Right lung (tissue), 2 donors: ENCODE measurements at regions not wholly inside any gene's neighbourhood (a gene's known extent, or its start where the extent isn't known, plus 50 kb on each side); places are given as distances from the start of the nearest gene placed in this dataset.
"Not testable (repeated sequence)": the region's sequence is repeated elsewhere in the genome, so short reads cannot be mapped to it uniquely, and the experiment has no call there.

Source experiments
- DNase-seq, 2 donors: peaks; one replicate each; pipeline ENCODE4 v3.0.0-alpha.2; 2013

DNA sequence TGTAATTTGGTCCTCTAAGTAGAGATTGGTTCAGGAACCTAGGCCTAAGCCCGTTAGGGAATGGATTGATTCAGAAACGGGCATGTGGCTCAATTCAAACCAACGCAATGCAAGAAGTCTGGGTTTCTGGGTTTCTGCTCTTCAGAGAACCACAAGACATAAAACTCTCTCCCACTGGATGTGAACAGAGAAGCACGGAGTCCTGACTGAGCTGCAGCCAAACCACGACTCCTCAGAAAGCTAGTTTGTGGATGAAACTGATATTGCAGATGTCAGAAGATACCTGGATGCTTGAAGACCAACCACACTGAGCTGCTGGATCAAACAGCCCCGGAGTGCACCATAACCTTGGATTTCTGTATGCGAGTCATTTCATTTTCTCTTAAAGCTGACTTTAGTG, 50.0 kb downstream of the SOD2 start:
- DNase-seq: no peak

DNA sequence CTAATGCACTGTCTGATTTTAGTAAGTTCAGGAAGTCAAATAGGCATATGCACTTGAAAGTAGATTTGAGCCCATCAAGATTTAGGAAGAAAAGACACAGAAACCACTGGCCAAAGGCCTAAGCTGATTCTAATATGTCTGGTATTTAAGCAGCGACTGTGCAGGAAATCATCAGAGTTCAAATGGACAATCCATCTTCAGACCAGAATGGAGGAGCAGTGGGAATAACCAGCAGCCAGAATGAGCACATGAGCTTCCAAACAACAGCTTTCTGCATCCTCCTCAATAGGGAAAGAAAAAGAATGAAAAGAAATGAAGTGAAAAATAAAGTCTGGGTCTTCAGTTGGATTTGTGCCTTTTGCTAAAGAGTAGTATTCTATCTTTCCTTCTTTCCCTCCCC, 50.6 kb downstream of the SOD2 start:
- DNase-seq: no peak

DNA sequence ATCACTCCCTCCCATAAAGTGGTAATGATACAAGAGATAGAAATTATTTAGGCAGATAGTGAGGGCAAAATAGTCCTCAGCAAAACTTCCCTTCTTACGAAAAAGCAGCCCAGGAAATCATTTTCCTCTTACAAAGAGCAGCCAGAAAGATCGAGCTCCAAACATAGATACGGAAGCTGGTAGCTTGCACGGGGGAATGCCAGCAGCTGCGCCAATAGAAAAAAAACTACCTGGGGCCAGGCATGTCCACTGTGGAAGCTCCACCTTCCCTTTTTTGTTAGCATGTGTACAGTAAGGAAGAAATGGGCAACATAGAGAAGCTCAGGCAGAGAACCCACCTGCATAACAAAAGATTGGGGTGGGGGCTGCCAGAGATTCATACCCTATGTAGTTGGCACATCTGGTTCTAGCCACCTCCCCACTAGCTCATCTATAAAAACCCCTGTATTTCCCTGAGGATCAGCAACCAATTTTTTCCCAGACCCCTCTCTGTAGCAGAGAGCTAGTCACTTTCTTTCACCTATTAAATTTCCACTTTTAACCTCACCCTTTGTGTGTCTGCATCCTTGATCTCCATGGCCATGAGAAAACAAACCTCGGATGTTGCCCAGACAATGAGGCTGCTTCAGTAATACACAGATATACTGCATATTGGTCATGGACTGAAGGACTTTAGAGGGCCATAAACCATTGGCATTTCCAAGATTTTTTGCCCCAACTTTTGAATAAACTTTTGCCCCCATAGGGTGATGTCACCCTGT, 52.1 kb downstream of the SOD2 start:
- DNase-seq: no peak

DNA sequence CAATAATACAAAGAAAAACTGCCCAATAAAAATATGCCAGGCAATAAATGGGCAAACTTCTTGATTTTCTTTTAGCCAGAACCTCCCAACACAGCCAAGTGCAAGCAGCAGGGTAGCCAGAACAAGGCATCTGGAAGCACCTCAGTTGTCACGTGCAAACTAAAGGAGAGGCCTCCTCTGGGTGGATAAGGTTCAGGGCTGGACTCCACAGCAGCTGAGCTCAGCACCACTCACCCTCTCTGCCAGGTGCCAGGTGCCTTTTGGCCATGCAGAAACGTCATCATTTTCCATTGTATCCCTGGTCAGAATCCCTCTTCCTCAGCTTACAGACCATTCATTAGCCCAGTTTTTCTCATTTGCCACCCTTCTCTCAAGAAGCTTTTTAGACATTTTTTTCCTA, 52.7 kb downstream of the SOD2 start:
- DNase-seq: no peak

DNA sequence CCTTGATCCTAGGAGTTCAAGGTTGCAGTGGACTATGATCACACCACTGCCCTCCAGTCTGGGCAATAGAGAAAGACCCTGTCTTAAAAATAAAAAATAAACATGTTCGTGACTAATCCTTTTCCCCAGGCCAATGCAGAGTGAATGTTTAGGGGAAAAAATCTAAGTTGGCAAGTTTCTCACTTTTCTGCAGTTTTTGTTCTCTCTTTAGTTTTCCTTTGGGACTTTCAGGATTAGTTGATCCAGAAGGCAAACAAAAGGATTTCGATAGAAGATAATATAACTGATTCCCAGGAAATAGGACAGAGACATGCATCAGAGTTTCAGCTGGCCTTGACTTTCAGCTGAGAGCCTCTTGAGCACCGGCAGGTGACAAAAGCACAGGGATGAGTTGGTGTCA, 53.3 kb downstream of the SOD2 start:
- no peak for DNase-seq

DNA sequence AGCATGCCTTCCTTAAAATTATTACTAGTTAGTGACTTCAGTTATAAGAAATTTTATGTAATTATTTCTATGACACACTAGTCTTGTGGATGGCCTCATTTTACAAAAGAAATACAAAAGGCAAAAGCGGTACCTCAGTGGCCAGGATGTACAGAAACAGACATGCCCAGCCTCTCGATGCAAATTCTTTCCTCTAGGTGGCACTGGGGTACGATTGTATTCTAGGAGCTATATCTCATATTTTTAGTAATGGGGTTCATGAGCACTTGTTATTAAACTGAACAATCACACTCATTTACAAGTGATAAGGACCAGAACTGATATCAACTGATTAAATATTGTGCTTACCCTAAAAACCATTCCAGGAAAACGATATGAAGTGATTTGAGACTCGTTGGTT, 59.8 kb downstream of the SOD2 start:
- no peak for DNase-seq

DNA sequence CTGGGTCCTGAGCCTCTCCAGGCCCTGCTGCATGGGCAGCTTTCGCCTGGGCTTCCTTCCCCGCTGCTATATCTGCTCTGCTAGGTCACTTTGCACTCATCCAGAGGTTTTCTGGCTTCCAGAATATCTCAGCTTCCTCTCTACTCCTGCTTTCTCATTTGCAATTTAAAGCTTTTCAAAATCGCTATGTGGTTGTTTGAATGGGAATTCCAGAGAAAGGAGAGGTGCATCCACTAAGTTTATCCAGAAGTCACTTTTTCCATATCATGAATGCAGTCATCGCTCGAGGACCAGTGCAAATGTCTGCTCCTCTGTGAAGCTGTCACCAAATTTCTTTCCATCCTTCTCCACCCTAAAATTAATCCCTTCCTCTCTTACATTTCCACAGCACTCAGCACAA, 61.2 kb downstream of the SOD2 start:
- no peak for DNase-seq

DNA sequence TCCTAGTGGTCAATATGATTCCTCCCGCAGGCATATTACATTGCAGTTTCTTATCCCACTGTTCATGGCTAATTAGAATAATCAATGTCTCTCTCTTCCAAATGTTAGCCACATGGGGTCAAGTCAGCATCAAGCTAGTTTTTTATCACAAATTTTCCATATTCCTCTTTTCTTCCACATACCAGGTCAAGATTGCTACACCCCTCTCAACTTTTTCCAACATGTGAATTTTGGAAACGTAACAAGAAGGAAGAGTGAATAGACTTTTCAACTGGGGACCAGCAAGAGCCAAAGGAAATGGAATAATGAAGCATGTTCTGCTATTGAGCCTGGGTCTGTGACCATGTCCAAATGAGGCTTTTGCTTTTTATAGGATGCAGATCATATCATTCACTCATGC, 65.1 kb downstream of the SOD2 start:
- DNase-seq: no peak

DNA sequence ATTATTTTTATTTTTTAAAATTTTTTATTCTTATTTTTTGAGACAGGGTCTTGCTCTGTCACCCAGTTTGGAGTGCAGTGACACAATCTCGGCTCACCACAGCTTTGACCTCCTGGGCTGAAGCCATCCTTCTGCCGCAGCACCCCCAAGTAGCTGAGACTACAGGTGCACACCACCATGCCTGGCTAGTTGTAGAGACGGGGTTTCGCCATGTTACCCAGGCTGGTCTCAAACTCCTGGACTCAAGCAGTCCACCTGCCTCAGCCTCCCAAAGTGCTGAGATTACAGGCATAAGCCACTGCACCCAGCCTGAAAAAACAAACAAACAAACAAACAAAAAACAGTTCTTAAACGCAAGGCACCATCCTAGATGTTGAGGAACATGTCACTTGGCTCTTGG, 66.5 kb downstream of the SOD2 start:
- DNase-seq: not testable (repeated sequence)

DNA sequence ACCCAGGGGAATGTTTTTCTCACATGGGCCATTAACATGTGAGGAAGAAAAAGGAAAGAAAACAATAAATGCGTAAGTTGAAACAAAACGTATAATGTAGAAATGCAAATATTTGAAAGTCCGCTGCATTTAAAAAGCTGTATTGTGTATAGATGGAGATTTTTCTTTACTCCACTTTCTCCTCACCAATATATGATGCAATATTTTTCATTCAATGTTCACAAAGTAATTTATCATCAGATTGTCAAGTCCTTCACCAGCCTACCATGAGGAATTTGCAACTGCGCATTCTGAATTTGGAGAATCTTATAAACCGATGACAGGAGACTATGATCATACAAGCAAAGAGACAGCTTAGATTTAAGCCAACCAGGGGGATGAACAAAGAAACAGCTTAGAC, 69.9 kb downstream of the SOD2 start:
- DNase-seq: no peak

DNA sequence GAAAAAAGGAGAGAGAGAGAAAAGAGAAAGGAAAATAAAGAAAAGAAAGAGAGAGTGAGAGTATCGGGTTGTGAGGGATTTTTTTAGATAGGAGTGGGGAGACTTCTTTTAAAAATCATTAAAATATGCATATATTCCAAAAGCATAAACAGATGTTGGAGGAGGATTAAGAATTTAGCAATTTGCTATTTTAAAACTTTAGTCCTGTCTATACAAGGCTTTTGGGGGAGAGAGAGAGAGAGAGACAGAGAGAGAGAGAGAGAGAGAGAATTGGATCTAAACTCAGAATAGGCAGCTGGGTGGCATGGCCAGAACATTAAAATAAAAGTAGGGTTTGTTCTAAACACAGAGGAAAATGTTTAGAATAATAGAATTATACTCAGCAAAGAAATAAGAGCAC, 72.1 kb downstream of the SOD2 start:
- no peak for DNase-seq

DNA sequence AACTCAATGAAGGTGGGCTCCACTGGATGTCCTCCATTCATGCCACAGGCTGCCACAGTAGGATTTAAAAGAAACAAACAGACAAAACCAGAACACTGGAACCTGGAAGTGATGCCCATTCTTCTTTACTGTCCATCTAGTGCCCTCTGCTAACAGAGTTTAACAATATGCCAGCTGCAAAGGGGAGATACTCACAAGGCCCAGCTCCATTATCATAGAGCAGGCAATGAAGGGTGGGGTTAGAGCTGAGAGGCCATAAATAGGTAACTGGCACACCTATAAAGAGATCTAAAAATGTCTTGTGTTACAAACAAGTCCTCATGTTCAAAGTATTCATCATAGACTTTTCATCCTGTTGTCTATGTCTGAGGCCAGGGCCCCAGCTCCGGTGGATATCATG, 75.6 kb downstream of the SOD2 start:
- DNase-seq: no peak

DNA sequence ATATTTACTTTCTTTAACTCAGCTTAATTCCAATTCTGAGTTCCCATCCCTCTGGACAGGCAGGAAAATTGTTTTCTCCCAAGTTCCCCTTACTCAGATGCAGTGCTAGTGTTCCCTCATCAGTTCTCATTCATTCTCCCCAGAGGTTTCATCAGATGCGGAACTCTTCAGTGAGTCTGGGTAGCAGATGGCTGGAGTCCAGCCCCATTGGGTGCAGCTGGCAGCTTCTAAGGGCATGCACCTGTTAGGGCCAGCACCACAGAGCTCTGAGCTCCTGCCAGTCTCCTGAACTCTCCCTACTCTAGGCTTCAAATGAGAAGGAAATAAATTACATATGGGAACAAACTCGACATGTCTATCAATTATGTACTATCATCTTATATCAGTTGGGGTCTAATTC, 76.6 kb downstream of the SOD2 start:
- no peak for DNase-seq

DNA sequence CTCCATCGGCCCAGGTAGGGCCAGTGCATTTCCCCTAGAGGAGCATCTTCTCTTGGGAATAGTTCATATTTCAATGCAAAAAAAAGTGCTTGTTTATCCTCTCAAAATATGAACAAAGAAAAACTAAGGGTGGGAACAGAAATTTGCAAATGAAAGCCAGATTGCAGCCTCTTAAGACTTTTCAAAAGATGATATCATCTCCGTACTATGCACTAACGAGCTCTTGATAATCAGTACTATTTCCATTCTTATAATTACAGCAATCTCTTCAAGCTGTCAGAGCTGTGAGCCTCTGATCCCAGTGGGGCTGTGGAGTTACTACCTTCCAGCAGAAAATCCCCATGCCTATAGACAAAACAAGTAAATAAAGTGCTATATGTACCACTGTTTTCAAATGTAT, 77.1 kb downstream of the SOD2 start:
- DNase-seq: no peak

DNA sequence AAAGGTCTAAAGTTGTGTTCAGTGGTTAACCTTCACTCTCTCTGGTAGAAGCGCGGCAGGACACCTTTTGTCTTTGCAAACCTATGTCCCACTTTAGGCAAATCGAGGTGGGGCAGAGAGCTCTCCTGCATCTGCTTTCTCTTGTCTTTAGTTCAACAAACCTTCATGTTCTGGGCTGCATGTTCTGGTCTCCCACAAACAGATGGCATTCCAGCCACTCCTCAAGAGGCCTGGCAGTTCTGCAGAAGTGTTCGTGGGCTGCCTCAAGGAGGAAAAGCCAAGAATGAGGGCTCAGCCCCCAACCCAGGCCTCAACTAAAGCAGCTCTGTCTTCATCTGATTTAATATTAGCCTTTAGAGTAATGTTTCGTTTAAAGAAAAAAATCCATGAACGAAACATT, 82.2 kb downstream of the SOD2 start:
- DNase-seq: no peak

DNA sequence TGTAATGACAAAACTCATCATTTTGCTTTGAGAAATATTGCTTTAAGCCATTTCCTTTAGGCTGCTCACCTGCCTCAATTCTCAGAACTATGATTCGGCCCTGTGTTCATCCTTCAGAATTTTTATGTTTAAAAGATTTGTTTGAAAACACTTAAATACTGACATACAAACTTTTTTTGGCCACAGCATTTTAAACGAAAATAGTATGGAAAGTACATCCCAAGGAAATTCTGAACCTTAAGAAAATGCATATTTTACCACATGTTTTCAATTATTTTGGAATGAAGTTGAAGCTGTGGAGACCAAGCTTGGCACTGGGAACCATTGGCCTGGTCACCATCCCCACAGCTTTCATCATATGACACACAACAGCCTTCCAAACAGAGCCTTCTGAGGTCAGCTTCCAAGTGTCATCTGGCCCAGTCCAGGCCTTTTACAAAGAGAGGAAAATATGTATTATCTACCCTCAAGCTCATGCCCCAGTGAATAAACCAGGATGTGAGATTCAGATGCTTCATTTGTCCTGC, 83.3 kb downstream of the SOD2 start:
- DNase-seq: no peak

DNA sequence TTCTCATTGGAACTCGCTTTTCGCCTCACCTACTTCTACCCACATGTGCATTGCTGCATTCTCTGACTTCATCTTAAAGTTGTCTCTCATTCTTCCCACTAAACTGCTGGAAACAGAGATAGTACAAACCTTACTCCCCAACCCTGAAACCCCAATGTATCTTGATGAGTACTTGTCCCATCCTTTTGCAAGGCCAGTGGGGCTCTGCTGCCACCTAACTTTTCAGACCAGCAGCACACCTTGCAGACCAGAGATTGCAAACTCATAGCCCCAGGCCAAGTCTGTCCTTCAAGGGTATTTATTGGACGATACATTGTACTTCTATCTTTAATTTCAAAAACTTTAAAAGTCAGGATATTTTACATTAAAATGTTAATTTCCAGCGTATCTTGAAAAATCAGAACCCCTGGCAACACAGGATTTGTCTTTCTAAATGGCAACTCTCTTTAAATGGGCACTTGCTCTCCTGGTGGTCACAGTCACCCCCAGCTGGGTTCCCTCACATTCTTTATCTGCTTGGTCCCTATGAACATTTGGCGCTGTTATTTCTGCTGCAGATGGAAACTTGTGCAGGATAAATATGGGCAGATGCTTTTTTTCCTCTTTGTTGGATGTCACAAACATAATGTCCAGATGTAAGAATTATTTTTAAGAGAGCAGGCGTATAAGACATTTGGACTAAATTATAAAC, 83.9 kb downstream of the SOD2 start:
- DNase-seq: no peak

DNA sequence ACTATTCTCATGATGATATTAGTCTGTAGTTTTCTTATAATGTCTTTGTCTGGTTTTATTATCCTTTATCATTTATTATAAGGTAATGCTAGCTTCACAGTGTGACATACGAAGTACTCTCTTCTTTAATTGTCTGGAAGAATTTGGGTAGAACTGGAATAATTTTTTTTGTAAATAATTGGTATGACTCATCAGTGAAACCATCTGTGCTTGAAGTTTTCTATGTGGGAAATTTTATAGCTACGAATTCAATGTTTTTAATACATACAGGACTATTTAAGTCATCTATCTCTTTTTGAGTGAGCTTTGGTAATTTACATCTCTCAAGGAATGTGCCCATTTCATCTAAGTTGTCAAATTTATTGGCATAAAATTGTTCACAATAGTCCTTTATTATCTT, 86.3 kb downstream of the SOD2 start:
- DNase-seq: no peak

DNA sequence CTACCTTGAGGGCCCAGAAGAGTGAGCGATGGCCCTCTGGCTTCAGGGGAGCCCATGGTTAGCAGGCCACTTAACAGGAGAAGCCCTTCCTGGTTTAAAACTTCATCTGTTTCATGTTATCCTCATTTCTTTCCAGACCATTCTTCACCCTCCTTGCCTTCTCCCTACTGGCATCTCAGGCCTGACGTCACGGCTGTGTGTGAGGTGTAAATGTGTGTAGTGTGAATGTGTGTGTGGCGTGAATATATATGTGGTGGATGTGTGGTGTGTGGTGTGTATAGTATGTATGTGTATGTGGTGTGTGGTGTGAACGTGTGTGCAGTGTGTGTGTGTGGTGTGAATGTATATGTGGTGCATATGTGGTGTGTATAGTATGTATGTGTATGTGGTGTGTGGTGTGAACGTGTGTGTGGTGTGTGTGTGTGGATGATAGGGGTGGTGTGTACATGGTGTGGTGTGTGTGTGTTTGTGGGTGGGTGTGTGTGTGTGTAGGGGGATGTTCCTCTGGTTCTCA, 88.5 kb downstream of the SOD2 start:
- DNase-seq: no peak

DNA sequence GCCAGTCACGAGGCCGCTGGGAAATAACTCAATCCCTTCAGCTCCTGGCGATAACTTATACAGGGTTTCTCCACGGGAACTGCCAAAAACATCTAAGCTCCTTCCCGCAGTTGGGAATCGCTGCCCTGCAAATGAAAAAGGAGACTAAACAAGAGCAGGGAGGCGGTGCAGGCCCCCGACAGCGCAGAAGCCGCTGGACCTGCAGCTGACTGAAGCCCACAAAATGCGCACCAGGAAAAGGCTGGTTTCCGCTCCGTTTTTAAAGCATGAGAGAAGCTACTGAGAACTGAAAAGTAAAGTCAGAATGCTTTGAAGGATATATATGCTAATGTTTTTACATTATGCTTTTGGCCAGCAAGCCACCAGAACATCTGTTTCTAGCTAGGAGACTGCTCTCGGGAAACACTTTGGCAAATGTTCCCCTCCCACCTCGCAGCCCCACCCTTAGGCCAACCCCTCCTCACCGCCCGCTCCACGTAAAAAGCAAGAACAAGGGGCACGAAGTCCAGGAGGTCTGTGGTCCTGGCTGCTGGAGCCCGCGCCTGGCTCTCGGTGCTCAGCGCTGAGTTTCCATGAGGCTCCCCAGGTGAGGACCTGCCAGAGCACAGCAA, 90.5 kb downstream of the SOD2 start:
- no peak for DNase-seq

DNA sequence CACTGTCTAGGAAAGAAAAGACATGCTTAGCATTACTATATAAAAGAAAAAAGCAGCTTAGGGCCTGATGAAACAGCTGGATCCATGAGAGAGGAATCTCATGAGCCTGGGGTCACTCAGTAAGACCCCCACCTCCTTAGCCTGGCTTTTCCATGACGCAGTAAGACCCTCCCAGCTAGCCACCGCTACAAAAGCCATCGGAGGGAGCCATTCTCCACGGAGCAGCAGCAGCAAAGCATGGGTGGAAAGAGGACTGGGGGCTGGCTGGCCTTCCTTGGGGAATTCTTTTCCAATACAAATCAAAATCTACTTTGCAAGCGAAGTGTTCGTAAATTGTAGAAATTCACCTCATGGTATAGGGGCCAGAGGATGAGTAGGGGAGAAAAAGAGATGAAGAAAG, 91.8 kb downstream of the SOD2 start:
- DNase-seq: no peak

DNA sequence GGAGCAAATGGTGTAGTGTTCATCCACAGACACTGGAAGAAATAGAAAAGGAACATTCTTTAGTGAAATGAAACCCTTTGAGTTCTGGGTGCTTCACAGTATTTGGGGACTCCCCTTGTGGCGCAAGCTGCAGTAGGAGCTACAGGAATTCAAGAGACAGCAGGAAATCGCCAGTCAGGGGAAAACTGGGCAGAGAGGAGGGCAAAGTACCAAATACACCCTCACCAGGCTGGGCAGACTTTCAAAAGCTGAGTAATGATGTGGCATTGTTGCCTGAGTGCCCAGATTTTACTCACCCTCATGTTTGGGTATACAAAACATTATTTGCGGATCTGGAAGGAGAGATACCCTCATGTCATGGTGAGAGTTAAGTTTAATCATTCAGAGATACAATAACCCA, 97.9 kb downstream of the SOD2 start:
- no peak for DNase-seq

DNA sequence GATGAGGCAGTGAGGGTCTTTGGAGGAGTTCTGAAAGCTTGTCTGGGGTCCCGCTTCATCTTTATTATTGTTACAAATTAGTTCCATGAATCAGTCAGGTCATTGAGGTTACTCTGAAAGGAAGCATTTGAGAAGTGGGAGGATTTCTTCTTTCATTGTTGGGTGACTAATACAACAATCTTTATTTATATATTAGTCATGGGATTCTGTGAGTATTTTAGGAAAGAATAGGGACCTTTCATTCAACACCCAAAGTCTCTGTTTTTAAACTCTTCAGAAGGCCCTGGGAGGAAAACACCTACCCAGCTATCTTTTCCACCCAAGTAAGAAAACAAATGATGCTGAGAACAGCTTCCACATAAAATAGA, 98.3 kb downstream of the SOD2 start:
- DNase-seq: no peak
